PC-3 (cell line): ENCODE measurements at regions not wholly inside any gene's neighbourhood (a gene's known extent, or its start where the extent isn't known, plus 50 kb on each side); places are given as distances from the start of the nearest gene placed in this dataset.

Source experiments
- ATAC-seq: fragments of 200-7000 bp; cut with Tn5 transposase; 2 replicates; pipeline ENCODE4 v1.9.1; 2020; ENCODE audit warnings: mild to moderate bottlenecking, moderate library complexity
- BruUV-seq: library from RNA; stranded (reverse); fragments of 400-500 nt; replicated peaks from 2 replicates; lab custom pipeline; 2021; lab: Mats Ljungman, UMichigan
- CTCF ChIA-PET: fragments of 300-600 bp; sonication (Branson Sonifier 250); formaldehyde crosslinking; loops from one replicate; lab custom pipeline; 2022; ENCODE audit warnings: antibody characterized with exemption; lab: Charles Lee
- POLR2A ChIA-PET: fragments of 300-600 bp; sonication (Branson Sonifier 250); formaldehyde crosslinking; loops from one replicate; lab custom pipeline; 2022; ENCODE audit warnings: antibody characterized with exemption; ENCODE audit not compliant: unreplicated experiment; lab: Charles Lee
- DNase-seq: peaks from one replicate; pipeline ENCODE4 v3.0.0-alpha.2; 2015
- H2AFZ ChIP-seq: fragments of 300-600 bp; sonication (generic); 2 replicates; pipeline ENCODE4 v1.6.0; 2016; ENCODE audit warnings: antibody characterized with exemption, low read length
- H3F3A ChIP-seq: fragments of 300-600 bp; sonication (generic); one replicate; pipeline ENCODE4 v1.6.0; 2017; ENCODE audit warnings: antibody characterized with exemption, low read length, control low read depth, mild to moderate bottlenecking; ENCODE audit not compliant: unreplicated experiment
- H3K27ac ChIP-seq: fragments of 300-600 bp; sonication (generic); 2 replicates; pipeline ENCODE4 v1.5.1; 2016; ENCODE audit warnings: mild to moderate bottlenecking, low read length
- H3K27me3 ChIP-seq: fragments of 300-600 bp; sonication (generic); 2 replicates; pipeline ENCODE4 v1.6.1; 2016; ENCODE audit warnings: low read length, mixed read lengths
- H3K36me3 ChIP-seq: fragments of 300-600 bp; sonication (generic); 2 replicates; pipeline ENCODE4 v1.6.1; 2016; ENCODE audit warnings: low read depth, mixed run types, low read length, mixed read lengths
- H3K4me1 ChIP-seq: fragments of 300-600 bp; sonication (generic); 2 replicates; pipeline ENCODE4 v1.5.1; 2016; ENCODE audit warnings: low read length; ENCODE audit not compliant: insufficient read depth
- H3K4me2 ChIP-seq: fragments of 300-600 bp; sonication (generic); 2 replicates; pipeline ENCODE4 v1.6.0; 2016; ENCODE audit warnings: low read length
- H3K4me3 ChIP-seq: fragments of 300-600 bp; sonication (generic); 2 replicates; pipeline ENCODE4 v1.5.1; 2016; ENCODE audit warnings: mild to moderate bottlenecking, low read length, mixed read lengths
- H3K79me2 ChIP-seq: fragments of 300-600 bp; sonication (generic); 2 replicates; pipeline ENCODE4 v1.6.1; 2017; ENCODE audit warnings: low read length, mixed read lengths
- H3K9ac ChIP-seq: fragments of 300-600 bp; sonication (generic); 2 replicates; pipeline ENCODE4 v1.6.0; 2016; ENCODE audit warnings: mild to moderate bottlenecking, low read length
- H3K9me2 ChIP-seq: fragments of 300-600 bp; sonication (generic); replicated peaks from 2 replicates; pipeline ENCODE4 v1.6.1; 2016; ENCODE audit warnings: mixed run types, low read length, mixed read lengths
- H3K9me3 ChIP-seq: fragments of 300-600 bp; sonication (generic); 2 replicates; pipeline ENCODE4 v1.6.1; 2016; ENCODE audit warnings: low read length, mixed read lengths
- H4K20me1 ChIP-seq: fragments of 300-600 bp; sonication (generic); 2 replicates; pipeline ENCODE4 v1.6.1; 2016; ENCODE audit warnings: low read length, mixed read lengths
- EZH2 ChIP-seq: fragments of 300-600 bp; sonication (generic); IDR thresholded peaks from one replicate; pipeline ENCODE4 v1.6.1; 2017; ENCODE audit warnings: antibody characterized with exemption, mild to moderate bottlenecking, low read length; ENCODE audit not compliant: unreplicated experiment
- EZH2phosphoT487 ChIP-seq: fragments of 300-600 bp; sonication (generic); IDR thresholded peaks from 2 replicates; pipeline ENCODE4 v1.6.1; 2018; ENCODE audit warnings: mild to moderate bottlenecking, antibody characterized with exemption, low read length, borderline replicate concordance
- intact Hi-C: fragments of 100-400 bp; cut with micrococcal nuclease; formaldehyde crosslinking; loops from 2 replicates; pipeline ENCODE4 v1.9.0; 2023
- TF ChIP-seq, protein P1 (sequence below): fragments of 300-600 bp; sonication (generic); conservative IDR thresholded peaks from 2 replicates; pipeline ENCODE4 v1.5.1; 2017; ENCODE audit warnings: antibody characterized with exemption, low read depth, mild to moderate bottlenecking, low read length

DNA sequence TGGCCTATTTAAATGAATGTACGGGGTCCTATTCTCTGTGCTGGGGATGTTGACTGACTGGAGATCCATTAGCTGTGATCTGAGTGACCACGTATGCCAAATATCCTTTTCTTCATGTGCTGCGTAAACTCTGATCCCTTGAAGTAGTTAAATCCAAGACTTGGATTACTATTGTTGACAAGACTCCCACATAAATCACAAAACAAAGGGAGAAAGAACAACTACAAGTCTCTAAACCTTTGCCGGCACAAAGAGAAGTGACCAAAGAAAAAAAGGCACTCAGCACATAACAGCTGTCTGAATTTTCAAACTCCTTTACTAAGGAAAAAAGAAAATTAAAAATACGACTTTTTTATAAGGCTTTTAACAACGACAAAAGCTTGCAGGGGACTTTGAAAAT is 559.9 kb upstream of the CDH8 start:
- H3K9me3 ChIP-seq, result no peaks in the 10 kb centered on the region
- intact Hi-C loops, result no loop called here

DNA sequence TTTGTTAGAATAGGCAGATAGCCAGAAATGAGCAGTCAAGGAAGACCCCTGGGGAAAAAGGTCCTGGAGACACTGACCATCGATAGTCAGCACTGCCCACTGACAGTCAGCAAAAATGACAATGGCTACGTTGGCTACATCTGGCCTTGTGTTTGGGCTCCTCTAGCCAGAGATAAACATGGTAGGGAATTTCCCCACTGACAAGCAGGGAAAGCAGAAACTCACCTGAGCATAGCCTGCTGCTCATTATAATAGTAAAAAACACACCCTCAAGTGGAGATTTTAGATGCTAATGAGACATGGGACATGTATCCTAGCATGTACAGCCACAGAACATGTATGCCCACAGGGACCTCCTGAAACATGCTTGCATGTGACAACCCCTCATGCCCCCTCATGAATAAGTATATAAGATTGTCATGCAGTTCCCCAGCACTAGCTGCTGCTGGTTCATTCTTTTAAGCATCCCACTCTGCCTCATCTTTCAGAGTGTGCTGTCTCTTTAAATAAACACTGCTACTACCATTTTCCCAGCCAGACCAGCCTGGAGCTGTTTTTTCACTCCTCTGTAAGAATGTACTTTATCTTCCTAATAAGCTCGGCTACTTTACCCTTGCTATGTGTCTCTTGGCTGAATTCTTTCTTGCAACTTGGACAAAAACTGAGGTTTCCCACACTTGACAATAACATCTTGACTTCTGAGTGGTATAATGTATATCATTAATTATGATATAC is 550.1 kb upstream of the CDH8 start:
- no peak overlapping the region for H3K9ac ChIP-seq
- CTCF ChIA-PET, result no interaction called here

More for the DNA sequence above, 559.9 kb upstream of the CDH8 start:
- H3K4me2 ChIP-seq, result no peak overlapping the region
- ATAC-seq (no peak), DNase-seq (no peak)
- no peaks in the 10 kb centered on the region for H3K27me3 ChIP-seq
- H2AFZ ChIP-seq, result no peak overlapping the region
- H3K36me3 ChIP-seq, result no peaks in the 10 kb centered on the region
- H3F3A ChIP-seq, result no peaks in the 10 kb centered on the region
- H3K4me3 ChIP-seq, result no peak overlapping the region
- H3K9me2 ChIP-seq, result no peaks in the 10 kb centered on the region
- H3K27ac ChIP-seq, result no peak overlapping the region
- H4K20me1 ChIP-seq, result no peaks in the 10 kb centered on the region
- TF ChIP-seq EZH2phosphoT487 (no peak), EZH2 (no peak)
- TF ChIP-seq, protein P1, sequence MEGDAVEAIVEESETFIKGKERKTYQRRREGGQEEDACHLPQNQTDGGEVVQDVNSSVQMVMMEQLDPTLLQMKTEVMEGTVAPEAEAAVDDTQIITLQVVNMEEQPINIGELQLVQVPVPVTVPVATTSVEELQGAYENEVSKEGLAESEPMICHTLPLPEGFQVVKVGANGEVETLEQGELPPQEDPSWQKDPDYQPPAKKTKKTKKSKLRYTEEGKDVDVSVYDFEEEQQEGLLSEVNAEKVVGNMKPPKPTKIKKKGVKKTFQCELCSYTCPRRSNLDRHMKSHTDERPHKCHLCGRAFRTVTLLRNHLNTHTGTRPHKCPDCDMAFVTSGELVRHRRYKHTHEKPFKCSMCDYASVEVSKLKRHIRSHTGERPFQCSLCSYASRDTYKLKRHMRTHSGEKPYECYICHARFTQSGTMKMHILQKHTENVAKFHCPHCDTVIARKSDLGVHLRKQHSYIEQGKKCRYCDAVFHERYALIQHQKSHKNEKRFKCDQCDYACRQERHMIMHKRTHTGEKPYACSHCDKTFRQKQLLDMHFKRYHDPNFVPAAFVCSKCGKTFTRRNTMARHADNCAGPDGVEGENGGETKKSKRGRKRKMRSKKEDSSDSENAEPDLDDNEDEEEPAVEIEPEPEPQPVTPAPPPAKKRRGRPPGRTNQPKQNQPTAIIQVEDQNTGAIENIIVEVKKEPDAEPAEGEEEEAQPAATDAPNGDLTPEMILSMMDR, result no peak
- BruUV-seq, result no TSS peak
- H3K79me2 ChIP-seq, result no peaks in the 10 kb centered on the region
- no peaks in the 10 kb centered on the region for H3K4me1 ChIP-seq
- no peak overlapping the region for H3K9ac ChIP-seq
- POLR2A ChIA-PET, result no interaction called here
- CTCF ChIA-PET, result no interaction called here

More for the DNA sequence above, 550.1 kb upstream of the CDH8 start:
- no peaks in the 10 kb centered on the region for H4K20me1 ChIP-seq
- no peaks in the 10 kb centered on the region for H3F3A ChIP-seq
- intact Hi-C loops, result no loop called here
- no peaks in the 10 kb centered on the region for H3K4me1 ChIP-seq
- DNase-seq (no peak), ATAC-seq (no peak)
- no peak overlapping the region for H3K27ac ChIP-seq
- TF ChIP-seq, protein P1, result no peak
- no peak for TF ChIP-seq EZH2
- no peak for TF ChIP-seq EZH2phosphoT487
- POLR2A ChIA-PET, result no interaction called here
- BruUV-seq, result no TSS peak
- no peak overlapping the region for H3K4me2 ChIP-seq
- H3K36me3 ChIP-seq, result no peaks in the 10 kb centered on the region
- no peaks in the 10 kb centered on the region for H3K9me2 ChIP-seq
- H2AFZ ChIP-seq, result no peak overlapping the region
- no peaks in the 10 kb centered on the region for H3K27me3 ChIP-seq
- H3K79me2 ChIP-seq, result no peaks in the 10 kb centered on the region
- 0 out of 2 replicates have a peak, but pooled peaks cover 3% of the 10 kb centered on the region for H3K9me3 ChIP-seq
- no peak overlapping the region for H3K4me3 ChIP-seq
